ENCODE measurements at regions not wholly inside any gene's neighbourhood (a gene's known extent, or its start where the extent isn't known, plus 50 kb on each side); places are given as distances from the start of the nearest gene placed in this dataset.

GRCh38 chr20:11445891-11446290 is 471.8 kb upstream of the BTBD3 start:
- Histone ChIP-seq H4K8ac (ENCODE audit: low read length) (no peak overlapping the region), H3K9ac (ENCODE audit: low read length) (no peak overlapping the region), H3K36me3 (ENCODE audit: control insufficient read depth in 1 of 2, insufficient read depth in 2 of 2, low read depth in 1 of 2, low read length in 2 of 2) (no peaks in the 10 kb centered on the region), H3K4ac (ENCODE audit: low read depth in 1 of 2, low read length in 2 of 2) (no peak overlapping the region), H3K18ac (ENCODE audit: low read depth in 1 of 2, low read length in 2 of 2) (no peak overlapping the region), H3K27ac (ENCODE audit: low read length, poor library complexity, severe bottlenecking) (no peak overlapping the region), H2AFZ (ENCODE audit: low read depth, low read length) (no peak overlapping the region), H3K23ac (ENCODE audit: low read length in 2 of 2) (no peak overlapping the region), H3K9me3 (ENCODE audit: control insufficient read depth, low read length) (no peaks in the 10 kb centered on the region), H3K79me1 (replicated peaks; ENCODE audit: low read length, poor library complexity, severe bottlenecking) (no peaks in the 10 kb centered on the region), H3K4me2 (ENCODE audit: low read length, poor library complexity, severe bottlenecking) (no peak overlapping the region), H3K14ac (ENCODE audit: low read length in 2 of 2) (no peak overlapping the region), H3K27me3 (ENCODE audit: control insufficient read depth in 1 of 2, insufficient read depth in 1 of 2, low read length in 2 of 2) (no peaks in the 10 kb centered on the region), H4K91ac (ENCODE audit: low read length) (no peak overlapping the region), H2BK5ac (ENCODE audit: low read depth, low read length, poor library complexity, severe bottlenecking) (no peak overlapping the region), H3K4me1 (ENCODE audit: control insufficient read depth, insufficient read depth, low read depth, low read length) (no peaks in the 10 kb centered on the region), H2BK12ac (ENCODE audit: low read length in 2 of 2) (no peak overlapping the region), H2AK5ac (ENCODE audit: low read length, severe bottlenecking) (no peak overlapping the region), H3K4me3 (ENCODE audit: insufficient read depth in 1 of 2, low read depth in 1 of 2, low read length in 2 of 2) (no peak overlapping the region), H2BK120ac (ENCODE audit: low read depth, low read length) (no peak overlapping the region), H2BK15ac (ENCODE audit: low read depth, poor library complexity, severe bottlenecking) (no peak overlapping the region)
- no peak for DNase-seq

GRCh38 chr20:11447371-11448100 is 470.2 kb upstream of the BTBD3 start:
- no peak for DNase-seq
- H3K9me3 ChIP-seq (ENCODE audit: control insufficient read depth, low read length) = no peaks in the 10 kb centered on the region
- no peak overlapping the region for H3K4me3 ChIP-seq (ENCODE audit: insufficient read depth in 1 of 2, low read depth in 1 of 2, low read length in 2 of 2)
- WGBS = 59% methylated on average over 5 of the region's 5 CpGs
- no peak overlapping the region for H3K4me2 ChIP-seq (ENCODE audit: low read length, poor library complexity, severe bottlenecking)
- no peaks in the 10 kb centered on the region for H3K36me3 ChIP-seq (ENCODE audit: control insufficient read depth in 1 of 2, insufficient read depth in 2 of 2, low read depth in 1 of 2, low read length in 2 of 2)
- H3K79me1 ChIP-seq (replicated peaks; ENCODE audit: low read length, poor library complexity, severe bottlenecking) = no peaks in the 10 kb centered on the region
- no peak overlapping the region for H2BK12ac ChIP-seq (ENCODE audit: low read length in 2 of 2)
- no peak overlapping the region for H2AK5ac ChIP-seq (ENCODE audit: low read length, severe bottlenecking)
- H3K14ac ChIP-seq (ENCODE audit: low read length in 2 of 2) = no peak overlapping the region
- no peak overlapping the region for H4K8ac ChIP-seq (ENCODE audit: low read length)
- no peak overlapping the region for H3K23ac ChIP-seq (ENCODE audit: low read length in 2 of 2)
- no peak overlapping the region for H3K9ac ChIP-seq (ENCODE audit: low read length)
- H2AFZ ChIP-seq (ENCODE audit: low read depth, low read length) = no peak overlapping the region
- no peak overlapping the region for H3K4ac ChIP-seq (ENCODE audit: low read depth in 1 of 2, low read length in 2 of 2)
- H2BK15ac ChIP-seq (ENCODE audit: low read depth, poor library complexity, severe bottlenecking) = no peak overlapping the region
- H3K18ac ChIP-seq (ENCODE audit: low read depth in 1 of 2, low read length in 2 of 2) = no peak overlapping the region
- peaks cover 4% of the 10 kb centered on the region for H3K4me1 ChIP-seq (ENCODE audit: control insufficient read depth, insufficient read depth, low read depth, low read length)
- no peak overlapping the region for H3K27ac ChIP-seq (ENCODE audit: low read length, poor library complexity, severe bottlenecking)
- no peaks in the 10 kb centered on the region for H3K27me3 ChIP-seq (ENCODE audit: control insufficient read depth in 1 of 2, insufficient read depth in 1 of 2, low read length in 2 of 2)
- H4K91ac ChIP-seq (ENCODE audit: low read length) = no peak overlapping the region
- no peak overlapping the region for H2BK120ac ChIP-seq (ENCODE audit: low read depth, low read length)
- no peak overlapping the region for H2BK5ac ChIP-seq (ENCODE audit: low read depth, low read length, poor library complexity, severe bottlenecking)

- DNase-seq = no peak
- Histone ChIP-seq H2BK5ac (ENCODE audit: low read depth, low read length, poor library complexity, severe bottlenecking) (no peak overlapping the region), H2AFZ (ENCODE audit: low read depth, low read length) (no peak overlapping the region), H2BK15ac (ENCODE audit: low read depth, poor library complexity, severe bottlenecking) (no peak overlapping the region), H2BK12ac (ENCODE audit: low read length in 2 of 2) (no peak overlapping the region), H3K4me1 (ENCODE audit: control insufficient read depth, insufficient read depth, low read depth, low read length) (peaks cover 6% of the 10 kb centered on the region), H3K18ac (ENCODE audit: low read depth in 1 of 2, low read length in 2 of 2) (no peak overlapping the region), H4K8ac (ENCODE audit: low read length) (no peak overlapping the region), H3K23ac (ENCODE audit: low read length in 2 of 2) (no peak overlapping the region), H2BK120ac (ENCODE audit: low read depth, low read length) (no peak overlapping the region), H2AK5ac (ENCODE audit: low read length, severe bottlenecking) (no peak overlapping the region), H3K4me2 (ENCODE audit: low read length, poor library complexity, severe bottlenecking) (no peak overlapping the region), H3K27ac (ENCODE audit: low read length, poor library complexity, severe bottlenecking) (no peak overlapping the region), H3K9me3 (ENCODE audit: control insufficient read depth, low read length) (no peaks in the 10 kb centered on the region), H3K36me3 (ENCODE audit: control insufficient read depth in 1 of 2, insufficient read depth in 2 of 2, low read depth in 1 of 2, low read length in 2 of 2) (no peaks in the 10 kb centered on the region), H3K14ac (ENCODE audit: low read length in 2 of 2) (no peak overlapping the region), H3K4me3 (ENCODE audit: insufficient read depth in 1 of 2, low read depth in 1 of 2, low read length in 2 of 2) (no peak overlapping the region), H3K27me3 (ENCODE audit: control insufficient read depth in 1 of 2, insufficient read depth in 1 of 2, low read length in 2 of 2) (no peaks in the 10 kb centered on the region), H4K91ac (ENCODE audit: low read length) (no peak overlapping the region), H3K4ac (ENCODE audit: low read depth in 1 of 2, low read length in 2 of 2) (no peak overlapping the region), H3K9ac (ENCODE audit: low read length) (no peak overlapping the region), H3K79me1 (replicated peaks; ENCODE audit: low read length, poor library complexity, severe bottlenecking) (no peaks in the 10 kb centered on the region)
- WGBS = no CpG with 5 or more reads among the region's 4 CpGs
Observed at GRCh38 chr20:11448554-11448953, 469.1 kb upstream of the BTBD3 start.

GRCh38 chr20:11451793-11452291 is 465.9 kb upstream of the BTBD3 start:
- Histone ChIP-seq H3K27ac (ENCODE audit: low read length, poor library complexity, severe bottlenecking) (no peak overlapping the region), H3K9ac (ENCODE audit: low read length) (no peak overlapping the region), H4K8ac (ENCODE audit: low read length) (no peak overlapping the region), H3K23ac (ENCODE audit: low read length in 2 of 2) (no peak overlapping the region), H2BK5ac (ENCODE audit: low read depth, low read length, poor library complexity, severe bottlenecking) (peak overlapping the region; percentile 26), H3K36me3 (ENCODE audit: control insufficient read depth in 1 of 2, insufficient read depth in 2 of 2, low read depth in 1 of 2, low read length in 2 of 2) (no peaks in the 10 kb centered on the region), H2BK15ac (ENCODE audit: low read depth, poor library complexity, severe bottlenecking) (no peak overlapping the region), H4K91ac (ENCODE audit: low read length) (no peak overlapping the region), H2BK120ac (ENCODE audit: low read depth, low read length) (no peak overlapping the region), H3K4me3 (ENCODE audit: insufficient read depth in 1 of 2, low read depth in 1 of 2, low read length in 2 of 2) (no peak overlapping the region), H3K14ac (ENCODE audit: low read length in 2 of 2) (no peak overlapping the region), H2AK5ac (ENCODE audit: low read length, severe bottlenecking) (peak overlapping the region; percentile 26), H3K9me3 (ENCODE audit: control insufficient read depth, low read length) (no peaks in the 10 kb centered on the region), H3K4me2 (ENCODE audit: low read length, poor library complexity, severe bottlenecking) (no peak overlapping the region), H2AFZ (ENCODE audit: low read depth, low read length) (no peak overlapping the region), H3K18ac (ENCODE audit: low read depth in 1 of 2, low read length in 2 of 2) (no peak overlapping the region), H3K4ac (ENCODE audit: low read depth in 1 of 2, low read length in 2 of 2) (no peak overlapping the region), H2BK12ac (ENCODE audit: low read length in 2 of 2) (no peak overlapping the region), H3K79me1 (replicated peaks; ENCODE audit: low read length, poor library complexity, severe bottlenecking) (no peaks in the 10 kb centered on the region), H3K4me1 (ENCODE audit: control insufficient read depth, insufficient read depth, low read depth, low read length) (peaks cover 9% of the 10 kb centered on the region), H3K27me3 (ENCODE audit: control insufficient read depth in 1 of 2, insufficient read depth in 1 of 2, low read length in 2 of 2) (no peaks in the 10 kb centered on the region)
- no peak for DNase-seq
- 58% methylated on average over 6 of the region's 7 CpGs for WGBS

All from mesenchymal stem cell (in vitro differentiated cells and primary cell).